ENCODE measurements at regions not wholly inside any gene's neighbourhood (a gene's known extent, or its start where the extent isn't known, plus 50 kb on each side); places are given as distances from the start of the nearest gene placed in this dataset.

DNA sequence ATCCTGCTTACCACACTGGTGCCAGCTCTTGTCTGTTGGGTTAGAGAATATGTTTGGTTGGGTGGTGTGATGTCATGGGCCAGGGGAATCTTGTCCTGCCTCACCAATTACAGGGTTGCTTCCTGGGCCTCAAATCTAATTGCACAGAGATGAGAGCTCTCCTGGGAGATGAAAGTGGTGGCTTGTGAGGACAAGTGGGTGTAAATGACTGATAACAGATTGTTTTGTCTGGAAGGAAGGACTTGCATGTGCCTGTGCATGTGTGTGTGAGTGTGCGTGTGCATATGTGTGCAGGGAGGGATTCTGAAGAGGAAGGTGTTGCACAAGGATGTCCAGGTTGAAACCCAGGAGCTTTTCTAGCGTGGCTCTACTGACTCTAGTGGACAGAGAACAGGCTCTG, 271.9 kb downstream of the LOXHD1 start:
- TF ChIP-seq, protein P1, sequence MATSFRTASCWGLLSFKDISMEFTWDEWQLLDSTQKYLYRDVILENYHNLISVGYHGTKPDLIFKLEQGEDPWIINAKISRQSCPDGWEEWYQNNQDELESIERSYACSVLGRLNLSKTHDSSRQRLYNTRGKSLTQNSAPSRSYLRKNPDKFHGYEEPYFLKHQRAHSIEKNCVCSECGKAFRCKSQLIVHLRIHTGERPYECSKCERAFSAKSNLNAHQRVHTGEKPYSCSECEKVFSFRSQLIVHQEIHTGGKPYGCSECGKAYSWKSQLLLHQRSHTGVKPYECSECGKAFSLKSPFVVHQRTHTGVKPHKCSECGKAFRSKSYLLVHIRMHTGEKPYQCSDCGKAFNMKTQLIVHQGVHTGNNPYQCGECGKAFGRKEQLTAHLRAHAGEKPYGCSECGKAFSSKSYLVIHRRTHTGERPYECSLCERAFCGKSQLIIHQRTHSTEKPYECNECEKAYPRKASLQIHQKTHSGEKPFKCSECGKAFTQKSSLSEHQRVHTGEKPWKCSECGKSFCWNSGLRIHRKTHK (tag by site-specific recombination; IDR thresholded peaks at IDR 0.05): no peak
- no peak for TF ChIP-seq MEIS1 (CRISPR knock-in tag; IDR thresholded peaks at IDR 0.05; ENCODE audit: borderline replicate concordance)
- TF ChIP-seq, protein P2, sequence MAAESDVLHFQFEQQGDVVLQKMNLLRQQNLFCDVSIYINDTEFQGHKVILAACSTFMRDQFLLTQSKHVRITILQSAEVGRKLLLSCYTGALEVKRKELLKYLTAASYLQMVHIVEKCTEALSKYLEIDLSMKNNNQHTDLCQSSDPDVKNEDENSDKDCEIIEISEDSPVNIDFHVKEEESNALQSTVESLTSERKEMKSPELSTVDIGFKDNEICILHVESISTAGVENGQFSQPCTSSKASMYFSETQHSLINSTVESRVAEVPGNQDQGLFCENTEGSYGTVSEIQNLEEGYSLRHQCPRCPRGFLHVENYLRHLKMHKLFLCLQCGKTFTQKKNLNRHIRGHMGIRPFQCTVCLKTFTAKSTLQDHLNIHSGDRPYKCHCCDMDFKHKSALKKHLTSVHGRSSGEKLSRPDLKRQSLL (tag by site-specific recombination; IDR thresholded peaks at IDR 0.05): no peak
- no peak for TF ChIP-seq ZNF24 (tag by site-specific recombination; IDR thresholded peaks at IDR 0.05)
- no peak for TF ChIP-seq HOXC10 (CRISPR knock-in tag; IDR thresholded peaks at IDR 0.05)
- no peak for TF ChIP-seq ZNF621 (tag by site-specific recombination; IDR thresholded peaks at IDR 0.05)
- TF ChIP-seq, protein P3, sequence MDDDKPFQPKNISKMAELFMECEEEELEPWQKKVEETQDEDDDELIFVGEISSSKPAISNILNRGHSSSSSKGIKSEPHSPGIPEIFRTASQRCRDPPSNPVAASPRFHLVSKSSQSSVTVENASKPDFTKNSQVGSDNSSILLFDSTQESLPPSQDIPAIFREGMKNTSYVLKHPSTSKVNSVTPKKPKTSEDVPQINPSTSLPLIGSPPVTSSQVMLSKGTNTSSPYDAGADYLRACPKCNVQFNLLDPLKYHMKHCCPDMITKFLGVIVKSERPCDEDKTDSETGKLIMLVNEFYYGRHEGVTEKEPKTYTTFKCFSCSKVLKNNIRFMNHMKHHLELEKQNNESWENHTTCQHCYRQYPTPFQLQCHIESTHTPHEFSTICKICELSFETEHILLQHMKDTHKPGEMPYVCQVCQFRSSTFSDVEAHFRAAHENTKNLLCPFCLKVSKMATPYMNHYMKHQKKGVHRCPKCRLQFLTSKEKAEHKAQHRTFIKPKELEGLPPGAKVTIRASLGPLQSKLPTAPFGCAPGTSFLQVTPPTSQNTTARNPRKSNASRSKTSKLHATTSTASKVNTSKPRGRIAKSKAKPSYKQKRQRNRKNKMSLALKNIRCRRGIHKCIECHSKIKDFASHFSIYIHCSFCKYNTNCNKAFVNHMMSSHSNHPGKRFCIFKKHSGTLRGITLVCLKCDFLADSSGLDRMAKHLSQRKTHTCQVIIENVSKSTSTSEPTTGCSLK (tag by site-specific recombination; IDR thresholded peaks at IDR 0.05): no peak
- no peak for TF ChIP-seq ZNF624 (tag by site-specific recombination; IDR thresholded peaks at IDR 0.05)
- TF ChIP-seq ZFHX2 (tag by site-specific recombination; conservative IDR thresholded peaks at IDR 0.05): peak; percentile 57
- TF ChIP-seq BCL11B (tag by site-specific recombination; IDR thresholded peaks at IDR 0.05; ENCODE audit: low read depth): no peak
- TF ChIP-seq, protein P4, sequence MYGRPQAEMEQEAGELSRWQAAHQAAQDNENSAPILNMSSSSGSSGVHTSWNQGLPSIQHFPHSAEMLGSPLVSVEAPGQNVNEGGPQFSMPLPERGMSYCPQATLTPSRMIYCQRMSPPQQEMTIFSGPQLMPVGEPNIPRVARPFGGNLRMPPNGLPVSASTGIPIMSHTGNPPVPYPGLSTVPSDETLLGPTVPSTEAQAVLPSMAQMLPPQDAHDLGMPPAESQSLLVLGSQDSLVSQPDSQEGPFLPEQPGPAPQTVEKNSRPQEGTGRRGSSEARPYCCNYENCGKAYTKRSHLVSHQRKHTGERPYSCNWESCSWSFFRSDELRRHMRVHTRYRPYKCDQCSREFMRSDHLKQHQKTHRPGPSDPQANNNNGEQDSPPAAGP (tag by site-specific recombination; IDR thresholded peaks at IDR 0.05): no peak
- no peak for TF ChIP-seq ZBTB17 (tag by site-specific recombination; IDR thresholded peaks at IDR 0.05)
- TF ChIP-seq ZBTB1 (tag by site-specific recombination; IDR thresholded peaks at IDR 0.05): no peak
- TF ChIP-seq, protein P5, sequence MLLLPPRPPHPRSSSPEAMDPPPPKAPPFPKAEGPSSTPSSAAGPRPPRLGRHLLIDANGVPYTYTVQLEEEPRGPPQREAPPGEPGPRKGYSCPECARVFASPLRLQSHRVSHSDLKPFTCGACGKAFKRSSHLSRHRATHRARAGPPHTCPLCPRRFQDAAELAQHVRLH (tag by site-specific recombination; IDR thresholded peaks at IDR 0.05): no peak
- TF ChIP-seq ZBTB7A (tag by site-specific recombination; IDR thresholded peaks at IDR 0.05; ENCODE audit: low read depth): no peak
- peak; percentile 87 for TF ChIP-seq SP7 (tag by site-specific recombination; IDR thresholded peaks at IDR 0.05)
- TF ChIP-seq, protein P6, sequence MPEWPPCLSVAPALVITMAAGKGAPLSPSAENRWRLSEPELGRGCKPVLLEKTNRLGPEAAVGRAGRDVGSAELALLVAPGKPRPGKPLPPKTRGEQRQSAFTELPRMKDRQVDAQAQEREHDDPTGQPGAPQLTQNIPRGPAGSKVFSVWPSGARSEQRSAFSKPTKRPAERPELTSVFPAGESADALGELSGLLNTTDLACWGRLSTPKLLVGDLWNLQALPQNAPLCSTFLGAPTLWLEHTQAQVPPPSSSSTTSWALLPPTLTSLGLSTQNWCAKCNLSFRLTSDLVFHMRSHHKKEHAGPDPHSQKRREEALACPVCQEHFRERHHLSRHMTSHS (tag by site-specific recombination; IDR thresholded peaks at IDR 0.05): no peak
- no peak for TF ChIP-seq ZNF140 (tag by site-specific recombination; IDR thresholded peaks at IDR 0.05)
- Histone ChIP-seq H3K27ac (ENCODE audit: extremely low read depth, low read depth, low read length) (no peak overlapping the region), H3K9me3 (ENCODE audit: control insufficient read depth, insufficient read depth, low read depth, low read length) (no peaks in the 10 kb centered on the region), H3K4me1 (ENCODE audit: control insufficient read depth, insufficient read depth, low read length) (0 out of 2 replicates have a peak, but pooled peaks cover 2% of the 10 kb centered on the region), H3K4me3 (ENCODE audit: low read depth, low read length) (no peak overlapping the region), H3K36me3 (ENCODE audit: control insufficient read depth in 2 of 2, insufficient read depth in 1 of 2, low read length in 2 of 2) (no peaks in the 10 kb centered on the region)
- CTCF ChIA-PET: interaction anchor here (0.8 to 1.1 kb wide), 2 partner anchors 19 to 104 kb away, joined by 3 to 4 read pairs; no protein-coding TSS in a partner anchor
- POLR2A ChIA-PET: no interaction called here

DNA sequence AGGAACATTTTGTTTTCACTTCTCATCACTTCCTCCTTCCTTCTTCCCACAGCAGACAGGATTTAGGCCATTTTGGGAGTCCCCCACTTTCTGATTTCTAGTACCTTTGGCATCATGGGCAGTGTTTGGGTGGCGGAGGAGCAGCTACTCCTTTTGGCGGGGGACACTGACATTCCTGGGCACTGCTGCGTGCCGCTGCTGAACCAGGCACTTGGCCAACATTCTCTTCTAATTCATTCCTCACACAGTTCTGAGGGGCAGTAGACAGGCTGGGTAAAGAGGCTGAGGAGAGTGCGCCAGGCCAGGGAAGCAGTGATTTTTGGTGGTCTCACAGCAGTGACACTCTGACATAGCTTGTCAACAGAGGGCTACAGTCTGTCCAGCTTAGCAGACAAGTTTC, 270.2 kb downstream of the LOXHD1 start:
- no peaks in the 10 kb centered on the region; a peak in 1 of 3 replicates for H3K36me3 ChIP-seq (ENCODE audit: control insufficient read depth in 2 of 2, insufficient read depth in 1 of 2, low read length in 2 of 2)
- CTCF ChIA-PET: interaction anchor here (0.6 to 1.7 kb wide), 3 partner anchors 49 to 305 kb away, joined by 3 to 5 read pairs (median 3); no protein-coding TSS in a partner anchor
- no peaks in the 10 kb centered on the region for H3K9me3 ChIP-seq (ENCODE audit: control insufficient read depth, insufficient read depth, low read depth, low read length)
- H3K27ac ChIP-seq (ENCODE audit: extremely low read depth, low read depth, low read length): no peak overlapping the region
- POLR2A ChIA-PET: interaction anchor here (0.7 kb wide), 1 partner anchor 343 kb away, joined by 3 read pairs; no protein-coding TSS in a partner anchor
- H3K4me1 ChIP-seq (ENCODE audit: control insufficient read depth, insufficient read depth, low read length): 0 out of 2 replicates have a peak, but pooled peaks cover 2% of the 10 kb centered on the region
- H3K4me3 ChIP-seq (ENCODE audit: low read depth, low read length): no peak overlapping the region
- TF ChIP-seq, protein P7, sequence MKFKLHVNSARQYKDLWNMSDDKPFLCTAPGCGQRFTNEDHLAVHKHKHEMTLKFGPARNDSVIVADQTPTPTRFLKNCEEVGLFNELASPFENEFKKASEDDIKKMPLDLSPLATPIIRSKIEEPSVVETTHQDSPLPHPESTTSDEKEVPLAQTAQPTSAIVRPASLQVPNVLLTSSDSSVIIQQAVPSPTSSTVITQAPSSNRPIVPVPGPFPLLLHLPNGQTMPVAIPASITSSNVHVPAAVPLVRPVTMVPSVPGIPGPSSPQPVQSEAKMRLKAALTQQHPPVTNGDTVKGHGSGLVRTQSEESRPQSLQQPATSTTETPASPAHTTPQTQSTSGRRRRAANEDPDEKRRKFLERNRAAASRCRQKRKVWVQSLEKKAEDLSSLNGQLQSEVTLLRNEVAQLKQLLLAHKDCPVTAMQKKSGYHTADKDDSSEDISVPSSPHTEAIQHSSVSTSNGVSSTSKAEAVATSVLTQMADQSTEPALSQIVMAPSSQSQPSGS (tag by site-specific recombination; IDR thresholded peaks at IDR 0.05; ENCODE audit: low read depth): no peak
- TF ChIP-seq ZNF174 (tag by site-specific recombination; IDR thresholded peaks at IDR 0.05) (no peak), ZNF140 (tag by site-specific recombination; IDR thresholded peaks at IDR 0.05) (no peak), KLF7 (tag by site-specific recombination; IDR thresholded peaks at IDR 0.05; ENCODE audit: borderline replicate concordance) (no peak), ZNF10 (tag by site-specific recombination; IDR thresholded peaks at IDR 0.05) (no peak), SALL2 (tag by site-specific recombination; IDR thresholded peaks at IDR 0.05; ENCODE audit: borderline replicate concordance) (no peak), ZNF843 (tag by site-specific recombination; IDR thresholded peaks at IDR 0.05) (no peak), ZNF426 (tag by site-specific recombination; IDR thresholded peaks at IDR 0.05) (no peak), ZNF776 (tag by site-specific recombination; IDR thresholded peaks at IDR 0.05; ENCODE audit: borderline replicate concordance) (no peak), KLF10 (tag by site-specific recombination; IDR thresholded peaks at IDR 0.05) (no peak), ZBTB17 (tag by site-specific recombination; IDR thresholded peaks at IDR 0.05) (no peak), ZNF600 (tag by site-specific recombination; IDR thresholded peaks at IDR 0.05) (no peak)
